ENCODE measurements at regions not wholly inside any gene's neighbourhood (a gene's known extent, or its start where the extent isn't known, plus 50 kb on each side); places are given as distances from the start of the nearest gene placed in this dataset.

DNA sequence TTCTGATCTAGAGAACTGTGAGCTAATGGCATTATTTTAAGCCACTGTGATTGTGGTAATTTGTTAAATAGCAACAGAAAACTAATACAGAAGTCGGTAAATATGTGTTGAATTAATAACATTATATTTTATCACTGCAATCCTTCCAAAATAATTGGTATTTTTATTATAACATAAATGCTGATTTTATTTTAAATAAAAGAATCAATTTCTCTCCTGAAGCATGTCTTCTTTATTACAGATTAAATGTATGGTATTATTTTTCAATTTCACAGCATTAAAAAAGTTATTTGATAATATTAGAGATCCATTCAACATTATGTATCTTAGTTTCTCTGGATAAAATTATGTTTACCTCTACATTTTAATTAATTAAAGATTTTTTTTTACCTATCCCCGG lies 165.5 kb upstream of the EDIL3 start:
- Histone ChIP-seq H3K4me3 (ENCODE audit: low read depth in 1 of 2, low read length in 2 of 2) (no peak overlapping the region), H3K36me3 (ENCODE audit: insufficient read depth, low read length) (no peaks in the 10 kb centered on the region), H3K9ac (ENCODE audit: low read depth, low read length) (no peak overlapping the region), H4K20me1 (ENCODE audit: insufficient read depth, low read length) (no peaks in the 10 kb centered on the region), H2AFZ (ENCODE audit: low read depth, low read length) (no peak overlapping the region), H3K4me1 (ENCODE audit: insufficient read depth, low read length) (no peaks in the 10 kb centered on the region), H3K27ac (ENCODE audit: low read length) (no peak overlapping the region), H3K27me3 (ENCODE audit: insufficient read depth, low read length, poor library complexity) (no peaks in the 10 kb centered on the region), H3K79me2 (ENCODE audit: insufficient read depth, low read length) (no peaks in the 10 kb centered on the region), H3K9me3 (ENCODE audit: insufficient read depth, low read length, severe bottlenecking) (no peaks in the 10 kb centered on the region), H3K4me2 (ENCODE audit: insufficient read depth, low read length) (no peak overlapping the region)
- DNase-seq: no peak
- ATAC-seq (ENCODE audit: insufficient read depth, low read depth): no peak
- TF ChIP-seq, protein P1, sequence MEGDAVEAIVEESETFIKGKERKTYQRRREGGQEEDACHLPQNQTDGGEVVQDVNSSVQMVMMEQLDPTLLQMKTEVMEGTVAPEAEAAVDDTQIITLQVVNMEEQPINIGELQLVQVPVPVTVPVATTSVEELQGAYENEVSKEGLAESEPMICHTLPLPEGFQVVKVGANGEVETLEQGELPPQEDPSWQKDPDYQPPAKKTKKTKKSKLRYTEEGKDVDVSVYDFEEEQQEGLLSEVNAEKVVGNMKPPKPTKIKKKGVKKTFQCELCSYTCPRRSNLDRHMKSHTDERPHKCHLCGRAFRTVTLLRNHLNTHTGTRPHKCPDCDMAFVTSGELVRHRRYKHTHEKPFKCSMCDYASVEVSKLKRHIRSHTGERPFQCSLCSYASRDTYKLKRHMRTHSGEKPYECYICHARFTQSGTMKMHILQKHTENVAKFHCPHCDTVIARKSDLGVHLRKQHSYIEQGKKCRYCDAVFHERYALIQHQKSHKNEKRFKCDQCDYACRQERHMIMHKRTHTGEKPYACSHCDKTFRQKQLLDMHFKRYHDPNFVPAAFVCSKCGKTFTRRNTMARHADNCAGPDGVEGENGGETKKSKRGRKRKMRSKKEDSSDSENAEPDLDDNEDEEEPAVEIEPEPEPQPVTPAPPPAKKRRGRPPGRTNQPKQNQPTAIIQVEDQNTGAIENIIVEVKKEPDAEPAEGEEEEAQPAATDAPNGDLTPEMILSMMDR (IDR thresholded peaks at IDR 0.05; ENCODE audit: borderline replicate concordance, extremely low read depth, low read length, poor library complexity, severe bottlenecking): no peak
- TF ChIP-seq EZH2 (IDR thresholded peaks at IDR 0.05; ENCODE audit: borderline replicate concordance, low read depth, low read length, severe bottlenecking): no peak

DNA sequence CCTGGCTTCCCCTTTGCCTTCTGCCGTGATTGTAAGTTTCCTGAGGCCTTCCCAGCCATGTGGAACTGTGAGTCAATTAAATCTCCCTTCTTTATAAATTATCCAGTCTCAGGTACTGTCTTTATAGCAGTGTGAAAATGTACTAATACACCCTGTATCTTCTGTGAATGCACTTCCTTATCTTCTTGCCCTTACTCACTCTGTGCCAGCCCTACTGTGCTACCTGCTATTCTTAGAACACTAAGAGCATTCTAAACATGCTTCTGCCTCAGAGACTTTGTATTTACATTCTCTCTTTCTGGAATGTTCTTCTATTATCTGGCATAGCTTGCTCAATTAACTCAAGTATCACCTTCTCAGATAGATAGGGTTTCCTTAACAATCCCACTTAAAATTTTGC lies 164.4 kb upstream of the EDIL3 start:
- Histone ChIP-seq H3K36me3 (ENCODE audit: insufficient read depth, low read length) (no peaks in the 10 kb centered on the region), H3K27me3 (ENCODE audit: insufficient read depth, low read length, poor library complexity) (no peaks in the 10 kb centered on the region), H3K4me1 (ENCODE audit: insufficient read depth, low read length) (no peaks in the 10 kb centered on the region), H3K4me2 (ENCODE audit: insufficient read depth, low read length) (no peak overlapping the region), H2AFZ (ENCODE audit: low read depth, low read length) (no peak overlapping the region), H3K9me3 (ENCODE audit: insufficient read depth, low read length, severe bottlenecking) (no peaks in the 10 kb centered on the region), H3K79me2 (ENCODE audit: insufficient read depth, low read length) (no peaks in the 10 kb centered on the region), H4K20me1 (ENCODE audit: insufficient read depth, low read length) (no peaks in the 10 kb centered on the region), H3K27ac (ENCODE audit: low read length) (no peak overlapping the region), H3K4me3 (ENCODE audit: low read depth in 1 of 2, low read length in 2 of 2) (no peak overlapping the region), H3K9ac (ENCODE audit: low read depth, low read length) (no peak overlapping the region)
- ATAC-seq (ENCODE audit: insufficient read depth, low read depth) (no peak), DNase-seq (no peak)
- TF ChIP-seq EZH2 (IDR thresholded peaks at IDR 0.05; ENCODE audit: borderline replicate concordance, low read depth, low read length, severe bottlenecking): no peak
- TF ChIP-seq, protein P1 (IDR thresholded peaks at IDR 0.05; ENCODE audit: borderline replicate concordance, extremely low read depth, low read length, poor library complexity, severe bottlenecking): no peak

DNA sequence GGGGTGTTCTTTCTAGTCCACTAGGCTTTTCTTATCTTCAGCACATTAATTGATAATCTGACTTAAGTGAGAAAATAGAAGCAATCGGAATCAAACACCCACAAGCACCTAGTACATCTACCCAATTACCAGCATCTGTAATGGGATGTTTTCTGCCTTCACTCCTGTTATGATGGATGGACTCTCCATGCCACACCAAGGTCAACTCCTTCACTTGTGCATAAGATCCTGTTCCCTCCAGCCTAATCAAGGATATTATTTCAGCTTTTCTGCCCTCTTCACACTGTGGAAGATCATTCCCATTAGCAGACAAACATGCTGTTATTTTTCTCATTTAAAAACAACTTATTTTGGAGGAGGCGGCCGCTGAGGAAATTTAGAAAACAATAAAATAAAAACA lies 162.0 kb upstream of the EDIL3 start:
- Histone ChIP-seq H3K79me2 (ENCODE audit: insufficient read depth, low read length) (no peaks in the 10 kb centered on the region), H3K4me1 (ENCODE audit: insufficient read depth, low read length) (no peaks in the 10 kb centered on the region)
- ATAC-seq (ENCODE audit: insufficient read depth, low read depth): no peak

More for the DNA sequence above, 162.0 kb upstream of the EDIL3 start:
- DNase-seq: no peak
- no peak for TF ChIP-seq EZH2 (IDR thresholded peaks at IDR 0.05; ENCODE audit: borderline replicate concordance, low read depth, low read length, severe bottlenecking)
- TF ChIP-seq, protein P1 (IDR thresholded peaks at IDR 0.05; ENCODE audit: borderline replicate concordance, extremely low read depth, low read length, poor library complexity, severe bottlenecking): no peak
- H3K27ac ChIP-seq (ENCODE audit: low read length): no peak overlapping the region
- H4K20me1 ChIP-seq (ENCODE audit: insufficient read depth, low read length): no peaks in the 10 kb centered on the region
- H3K4me3 ChIP-seq (ENCODE audit: low read depth in 1 of 2, low read length in 2 of 2): no peak overlapping the region
- H3K9me3 ChIP-seq (ENCODE audit: insufficient read depth, low read length, severe bottlenecking): no peaks in the 10 kb centered on the region
- H3K9ac ChIP-seq (ENCODE audit: low read depth, low read length): no peak overlapping the region
- H2AFZ ChIP-seq (ENCODE audit: low read depth, low read length): no peak overlapping the region
- H3K4me2 ChIP-seq (ENCODE audit: insufficient read depth, low read length): no peak overlapping the region
- no peaks in the 10 kb centered on the region for H3K27me3 ChIP-seq (ENCODE audit: insufficient read depth, low read length, poor library complexity)
- no peaks in the 10 kb centered on the region for H3K36me3 ChIP-seq (ENCODE audit: insufficient read depth, low read length)

Measured in DND-41 (cell line).